Cardiac septum (tissue), 1 donor: ENCODE measurements at regions not wholly inside any gene's neighbourhood (a gene's known extent, or its start where the extent isn't known, plus 50 kb on each side); places are given as distances from the start of the nearest gene placed in this dataset.
"Not testable (repeated sequence)": the region's sequence is repeated elsewhere in the genome, so short reads cannot be mapped to it uniquely, and the experiment has no call there.

Experiments
- DNase-seq: peaks from one replicate; pipeline ENCODE4 v3.0.0-alpha.2; 2020; ENCODE audit warnings: low spot score
- intact Hi-C: fragments of 100-400 bp; cut with DNase I; formaldehyde crosslinking; loops from one replicate; pipeline ENCODE4 v1.14.0; 2022
- donor health status: DM: no; HTN: no; CAD: no.

- no peak for DNase-seq
- intact Hi-C loops, result loop anchor here (5.0 kb wide), 2 partner anchors 111 to 164 kb away; partner anchors contain the start of gene EGLN3
These were observed 112.7 kb upstream of the EGLN3 start for GRCh38 chr14:34063470-34064164.

- intact Hi-C loops, result loop anchor here (5.0 kb wide), 2 partner anchors 111 to 164 kb away; partner anchors contain the start of gene EGLN3
- DNase-seq, result no peak
These were observed 112.2 kb upstream of the EGLN3 start for GRCh38 chr14:34063042-34063441.

- intact Hi-C loops, result loop anchor here (5.0 kb wide), 2 partner anchors 110 to 165 kb away; partner anchors contain the start of gene EGLN3
- DNase-seq, result no peak
These were observed 111.6 kb upstream of the EGLN3 start for GRCh38 chr14:34062353-34062973.

- intact Hi-C loops, result loop anchor here (1.0 to 5.0 kb wide), 4 partner anchors 21 to 167 kb away; partner anchors contain the start of gene EGLN3
- peak; percentile 84 for DNase-seq
These were observed 109.8 kb upstream of the EGLN3 start for GRCh38 chr14:34060651-34060999.

- intact Hi-C loops, result loop anchor here (1.0 to 5.0 kb wide), 4 partner anchors 21 to 167 kb away; partner anchors contain the start of gene EGLN3
- DNase-seq, result peak; percentile 91
These were observed 109.2 kb upstream of the EGLN3 start for GRCh38 chr14:34059925-34060650.

GRCh38 chr14:34059037-34059924, 108.4 kb upstream of the EGLN3 start:
- intact Hi-C loops, result no loop called here
- no peak for DNase-seq

GRCh38 chr14:34058510-34058909, 107.6 kb upstream of the EGLN3 start:
- DNase-seq, result peak; percentile 17
- intact Hi-C loops, result no loop called here

- no peak for DNase-seq
- intact Hi-C loops, result no loop called here
These were observed 105.2 kb upstream of the EGLN3 start for GRCh38 chr14:34056046-34056445.

- DNase-seq, result peak; percentile 6
- intact Hi-C loops, result no loop called here
These were observed 104.5 kb upstream of the EGLN3 start for GRCh38 chr14:34055157-34055950.

- peak; percentile 80 for DNase-seq
- intact Hi-C loops, result no loop called here
These were observed 102.8 kb upstream of the EGLN3 start for GRCh38 chr14:34053666-34054065.

- peak; percentile 46 for DNase-seq
- intact Hi-C loops, result no loop called here
These were observed 101.8 kb upstream of the EGLN3 start for GRCh38 chr14:34052658-34053014.

GRCh38 chr14:34051966-34052657, 101.2 kb upstream of the EGLN3 start:
- intact Hi-C loops, result no loop called here
- DNase-seq, result no peak

GRCh38 chr14:34050606-34051005, 99.7 kb upstream of the EGLN3 start:
- intact Hi-C loops, result no loop called here
- no peak for DNase-seq

- intact Hi-C loops, result no loop called here
- peak; percentile 31 for DNase-seq
These were observed 98.9 kb upstream of the EGLN3 start for GRCh38 chr14:34049790-34050189.

GRCh38 chr14:34049187-34049586, 98.3 kb upstream of the EGLN3 start:
- intact Hi-C loops, DNase-seq: not testable (repeated sequence)

GRCh38 chr14:34046799-34047520, 96.1 kb upstream of the EGLN3 start:
- intact Hi-C loops, result no loop called here
- no peak for DNase-seq

- intact Hi-C loops, result no loop called here
These were observed 93.9 kb upstream of the EGLN3 start for GRCh38 chr14:34044666-34045306.

More at GRCh38 chr14:34044666-34045306, 93.9 kb upstream of the EGLN3 start:
- DNase-seq, result no peak
